A172 (cell line): ENCODE measurements at regions not wholly inside any gene's neighbourhood (a gene's known extent, or its start where the extent isn't known, plus 50 kb on each side); places are given as distances from the start of the nearest gene placed in this dataset.
"Not testable (repeated sequence)": the region's sequence is repeated elsewhere in the genome, so short reads cannot be mapped to it uniquely, and the experiment has no call there.

Source experiments
- DNase-seq: peaks from one replicate; pipeline ENCODE4 v3.0.0-alpha.2; 2015; ENCODE audit warnings: low spot score

- DNase-seq = no peak
These were observed 300.0 kb upstream of the NRG3 start for GRCh38 chr10:81575036-81575435.

GRCh38 chr10:81576336-81576735, 298.7 kb upstream of the NRG3 start:
- DNase-seq = no peak

GRCh38 chr10:81594991-81595390, 280.0 kb upstream of the NRG3 start:
- no peak for DNase-seq

- DNase-seq = peak; percentile 82
These were observed 274.8 kb upstream of the NRG3 start for GRCh38 chr10:81600185-81600584.

DNA sequence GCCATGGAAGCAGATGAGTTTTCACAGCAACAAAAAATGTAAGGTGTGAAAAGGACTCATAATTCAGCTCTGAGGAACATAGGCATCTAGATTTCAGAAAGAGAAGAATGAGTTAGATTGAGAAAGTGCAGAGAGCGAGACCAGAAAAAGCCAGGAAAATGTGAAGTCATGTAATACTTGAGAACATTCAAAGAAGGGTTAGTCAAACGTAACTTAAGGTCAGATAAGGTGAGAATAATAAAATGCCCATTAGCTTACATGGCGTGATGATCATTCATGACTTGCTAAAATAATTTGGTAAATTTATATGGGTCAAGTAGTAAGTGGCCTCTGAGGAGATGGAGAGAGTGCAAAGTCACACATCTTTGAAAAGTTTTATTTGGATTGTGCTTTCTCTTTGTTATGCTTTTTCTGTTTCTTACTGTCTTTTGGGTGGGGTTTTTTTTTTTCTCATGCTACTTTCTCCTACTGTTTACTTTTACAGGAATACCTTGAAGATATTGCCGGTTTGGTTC, 271.8 kb upstream of the NRG3 start:
- DNase-seq = no peak

GRCh38 chr10:81644485-81644884, 230.5 kb upstream of the NRG3 start:
- DNase-seq = not testable (repeated sequence)

GRCh38 chr10:81655986-81656385, 219.0 kb upstream of the NRG3 start:
- no peak for DNase-seq

DNA sequence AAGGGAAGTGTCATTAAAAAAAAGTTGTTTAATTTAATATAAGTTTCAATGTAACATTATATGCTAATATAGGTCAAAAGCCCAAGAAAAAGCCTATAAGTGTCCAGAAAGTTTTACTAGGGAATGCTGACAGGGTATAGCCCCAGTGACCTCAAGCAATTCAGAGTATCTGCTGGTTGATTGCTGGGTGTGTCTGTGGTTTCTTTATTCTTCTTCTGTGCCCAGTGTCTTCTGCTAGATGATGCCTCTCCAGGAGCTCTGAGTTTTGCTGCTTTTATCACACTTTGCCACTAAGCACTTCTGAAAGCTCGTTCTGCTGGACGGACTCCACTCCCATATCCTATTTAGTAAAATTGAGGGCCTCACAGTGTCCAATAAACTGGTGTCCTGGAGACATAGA, 212.2 kb upstream of the NRG3 start:
- no peak for DNase-seq

DNA sequence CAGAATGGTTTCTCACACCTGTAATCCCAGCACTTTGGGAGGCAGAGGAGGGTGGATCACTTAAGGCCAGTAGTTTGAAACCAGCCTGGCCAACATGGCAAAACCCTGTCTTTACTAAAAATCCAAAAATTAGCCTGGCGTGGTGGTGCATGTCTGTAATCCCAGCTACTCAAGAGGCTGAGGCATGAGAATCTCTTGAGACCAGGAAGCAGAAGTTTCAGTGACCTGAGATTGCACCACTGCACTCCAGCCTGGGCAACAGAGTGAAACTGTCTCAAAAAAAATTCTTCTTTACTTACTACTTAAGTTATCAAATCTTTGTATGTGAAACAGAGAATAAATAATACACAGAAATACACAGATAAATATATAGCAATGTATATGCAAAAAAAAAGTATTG, 210.2 kb upstream of the NRG3 start:
- not testable (repeated sequence) for DNase-seq

- DNase-seq = no peak
These were observed 200.1 kb upstream of the NRG3 start for GRCh38 chr10:81674941-81675340.

GRCh38 chr10:81679291-81679690, 195.7 kb upstream of the NRG3 start:
- DNase-seq = no peak

GRCh38 chr10:81680359-81680758, 194.6 kb upstream of the NRG3 start:
- DNase-seq = peak; percentile 97

GRCh38 chr10:81688459-81688858, 186.5 kb upstream of the NRG3 start:
- no peak for DNase-seq

GRCh38 chr10:81696609-81697388, 178.2 kb upstream of the NRG3 start:
- no peak for DNase-seq

- DNase-seq = no peak
These were observed 170.4 kb upstream of the NRG3 start for GRCh38 chr10:81704596-81704995.

DNA sequence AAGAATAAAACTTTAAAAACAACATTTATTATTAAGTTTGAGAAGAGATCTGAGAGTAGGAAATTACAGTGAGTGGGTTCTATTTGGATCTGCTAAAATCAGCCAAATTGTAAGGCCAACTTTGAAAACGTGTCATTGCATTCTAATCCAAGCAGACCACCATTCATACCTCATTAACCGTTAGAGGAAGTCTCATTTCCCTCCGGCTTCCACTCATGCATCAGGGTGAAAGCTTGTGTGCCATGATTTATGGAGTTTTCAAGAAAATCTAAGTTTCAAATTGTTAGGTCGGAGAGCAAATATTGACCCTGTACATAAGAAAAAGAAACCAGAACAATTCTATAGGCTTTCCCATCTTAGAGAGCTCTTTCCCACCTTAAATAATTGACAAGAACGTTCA, 166.6 kb upstream of the NRG3 start:
- no peak for DNase-seq

DNA sequence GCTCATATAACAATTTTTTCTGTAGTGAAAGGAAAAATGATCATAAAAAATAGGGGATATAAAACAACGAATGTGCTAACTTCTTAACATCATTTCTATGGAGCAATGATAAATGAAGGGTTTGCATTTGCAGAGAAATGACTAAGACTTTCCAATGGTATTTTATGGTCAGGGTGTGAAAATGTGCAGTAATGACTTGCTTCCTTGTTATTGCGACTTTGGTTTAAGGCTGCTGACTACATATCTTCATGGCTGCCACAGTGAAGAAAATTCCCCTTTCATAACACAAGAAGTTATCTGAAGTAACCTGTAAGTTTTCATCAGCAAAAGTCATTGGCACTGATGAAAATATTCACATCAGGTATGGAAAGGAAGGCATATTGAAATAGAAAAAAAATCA, 166.1 kb upstream of the NRG3 start:
- no peak for DNase-seq

DNA sequence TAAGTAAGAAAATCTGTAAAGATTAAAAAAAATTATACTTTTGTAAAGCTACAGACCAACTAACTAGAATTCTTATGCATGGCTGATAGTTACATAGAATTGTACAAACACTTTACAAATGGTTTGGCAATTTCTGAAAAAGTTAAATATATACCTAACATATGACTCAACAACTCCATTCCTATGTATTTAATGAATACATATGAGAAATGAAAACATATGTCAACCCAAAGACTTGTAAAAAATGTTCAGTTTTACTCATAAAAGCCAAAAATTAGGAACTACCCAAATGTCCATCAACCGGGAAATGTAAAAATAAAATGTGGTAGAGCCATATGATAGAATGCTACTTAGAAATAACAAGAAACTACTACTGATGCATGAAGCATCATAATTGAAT, 152.6 kb upstream of the NRG3 start:
- no peak for DNase-seq

- no peak for DNase-seq
These were observed 150.6 kb upstream of the NRG3 start for GRCh38 chr10:81724431-81724830.

DNA sequence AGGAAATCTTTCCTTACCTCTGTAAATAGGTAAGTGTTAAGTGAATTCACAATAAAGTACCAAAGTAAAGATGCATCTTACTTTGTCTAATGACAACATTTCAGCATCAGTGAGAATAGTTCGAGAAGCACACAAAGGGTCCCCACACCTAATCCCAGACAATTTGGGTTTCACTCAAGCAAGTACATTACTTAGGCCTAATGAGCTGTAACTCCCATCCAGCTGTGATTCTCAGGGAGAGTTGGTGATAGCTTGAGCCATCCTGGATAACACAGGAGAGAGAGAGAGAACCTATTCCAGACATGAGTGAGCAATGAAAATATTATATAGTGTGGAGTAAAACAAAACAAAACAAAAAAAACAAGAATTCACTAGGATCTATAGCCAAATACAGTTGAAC, 149.1 kb upstream of the NRG3 start:
- DNase-seq = no peak

DNA sequence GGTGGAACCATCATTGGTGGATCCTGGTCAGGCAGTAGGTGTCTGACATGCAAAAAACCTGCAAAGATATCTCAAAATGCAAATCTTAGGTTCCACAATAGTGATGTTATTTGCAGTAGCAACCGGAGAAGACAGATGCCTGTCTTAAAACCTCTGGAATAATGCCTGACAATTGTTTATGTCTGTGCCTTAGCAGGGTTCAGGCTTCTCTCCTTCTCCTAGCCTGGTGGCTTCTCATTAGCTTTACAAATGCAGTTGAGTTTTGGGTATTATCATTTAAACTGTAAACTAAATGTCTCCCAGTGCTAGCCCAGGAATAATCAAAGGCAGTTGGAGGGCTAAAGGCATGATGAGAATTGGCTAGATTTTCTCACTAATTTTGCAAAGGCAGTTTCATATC, 146.3 kb upstream of the NRG3 start:
- no peak for DNase-seq

DNA sequence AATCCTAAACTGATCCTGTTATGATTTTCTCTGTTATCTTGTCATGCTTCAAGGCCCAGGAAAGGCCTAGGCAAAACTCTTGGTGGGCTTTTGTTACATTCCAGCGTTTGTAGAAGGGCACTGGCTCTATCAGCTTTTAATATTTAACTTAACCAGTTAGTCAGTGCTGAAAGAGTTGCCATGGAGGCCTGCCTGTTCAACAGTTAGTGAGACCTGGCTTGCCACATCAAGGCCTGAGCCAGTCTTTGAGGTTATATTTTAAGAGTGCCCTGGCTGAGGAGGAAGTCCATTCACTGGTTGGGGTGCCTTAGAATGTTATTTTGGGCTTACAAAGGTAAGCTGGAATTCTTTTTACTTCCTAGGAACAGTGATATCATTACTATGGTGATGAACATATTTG, 144.1 kb upstream of the NRG3 start:
- no peak for DNase-seq

DNA sequence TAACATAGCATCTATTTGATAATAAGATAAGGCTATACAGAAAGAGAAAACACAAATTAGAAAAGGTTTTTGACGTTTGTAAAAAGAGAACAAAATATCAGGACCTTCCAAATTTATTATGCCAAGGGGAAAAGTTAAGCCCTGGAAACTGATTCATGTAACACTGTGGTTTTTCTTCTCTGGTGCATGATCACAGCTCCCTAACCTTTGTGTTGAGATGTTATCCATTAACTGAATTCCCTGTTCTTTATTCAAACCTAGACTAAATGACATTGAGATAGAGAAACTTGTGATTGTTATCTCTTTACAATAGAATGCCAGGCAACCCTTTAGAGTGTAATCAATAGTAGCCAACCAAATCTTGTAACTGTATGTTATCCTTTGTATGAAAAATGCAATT, 141.5 kb upstream of the NRG3 start:
- DNase-seq = no peak

GRCh38 chr10:81735167-81735566, 139.8 kb upstream of the NRG3 start:
- not testable (repeated sequence) for DNase-seq
